ENCODE measurements at regions not wholly inside any gene's neighbourhood (a gene's known extent, or its start where the extent isn't known, plus 50 kb on each side); places are given as distances from the start of the nearest gene placed in this dataset.
"Not testable (repeated sequence)": the region's sequence is repeated elsewhere in the genome, so short reads cannot be mapped to it uniquely, and the experiment has no call there.

GRCh38 chr10:81594991-81595390 is 280.0 kb upstream of the NRG3 start:
- no peak for TF ChIP-seq CTCF (IDR thresholded peaks at IDR 0.05; ENCODE audit: borderline replicate concordance, control extremely low read depth, extremely low read depth, insufficient read depth, missing control alignments)
- DNase-seq (ENCODE audit: low spot score) = no peak
- in situ Hi-C loops (cut with MboI; ENCODE audit: low sequenced_read_pairs, unreplicated experiment) = no loop called here

GRCh38 chr10:81600185-81600584 is 274.8 kb upstream of the NRG3 start:
- no peak for TF ChIP-seq CTCF (IDR thresholded peaks at IDR 0.05; ENCODE audit: borderline replicate concordance, control extremely low read depth, extremely low read depth, insufficient read depth, missing control alignments)
- DNase-seq (ENCODE audit: low spot score) = no peak
- in situ Hi-C loops (cut with MboI; ENCODE audit: low sequenced_read_pairs, unreplicated experiment) = no loop called here

GRCh38 chr10:81603106-81603620 is 271.8 kb upstream of the NRG3 start:
- in situ Hi-C loops (cut with MboI; ENCODE audit: low sequenced_read_pairs, unreplicated experiment) = no loop called here
- TF ChIP-seq CTCF (IDR thresholded peaks at IDR 0.05; ENCODE audit: borderline replicate concordance, control extremely low read depth, extremely low read depth, insufficient read depth, missing control alignments) = no peak
- no peak for DNase-seq (ENCODE audit: low spot score)

- DNase-seq (ENCODE audit: low spot score); in situ Hi-C loops (cut with MboI; ENCODE audit: low sequenced_read_pairs, unreplicated experiment): not testable (repeated sequence)
Observed at GRCh38 chr10:81644485-81644884, 230.5 kb upstream of the NRG3 start.

DNA sequence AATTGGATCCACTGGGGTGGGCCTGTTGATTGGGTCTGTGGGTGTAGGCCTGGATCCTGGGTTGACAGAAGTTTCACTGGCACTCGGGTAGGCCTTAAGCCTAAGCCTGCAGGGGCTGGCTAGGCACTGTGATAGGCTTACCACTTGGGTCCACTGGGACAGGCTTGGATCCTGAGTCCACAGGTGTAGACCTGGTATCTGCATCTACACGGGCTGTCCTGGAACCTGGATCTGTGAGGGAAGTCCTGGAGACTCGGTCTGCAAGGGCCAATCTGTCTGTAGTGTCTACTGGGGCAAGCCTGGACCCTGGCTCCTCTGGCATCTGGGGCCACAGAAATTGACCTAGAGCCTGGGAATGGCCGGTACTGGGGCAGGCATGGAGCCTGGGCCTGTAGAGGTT is 219.0 kb upstream of the NRG3 start:
- no peak for TF ChIP-seq CTCF (IDR thresholded peaks at IDR 0.05; ENCODE audit: borderline replicate concordance, control extremely low read depth, extremely low read depth, insufficient read depth, missing control alignments)
- in situ Hi-C loops (cut with MboI; ENCODE audit: low sequenced_read_pairs, unreplicated experiment) = no loop called here
- no peak for DNase-seq (ENCODE audit: low spot score)

DNA sequence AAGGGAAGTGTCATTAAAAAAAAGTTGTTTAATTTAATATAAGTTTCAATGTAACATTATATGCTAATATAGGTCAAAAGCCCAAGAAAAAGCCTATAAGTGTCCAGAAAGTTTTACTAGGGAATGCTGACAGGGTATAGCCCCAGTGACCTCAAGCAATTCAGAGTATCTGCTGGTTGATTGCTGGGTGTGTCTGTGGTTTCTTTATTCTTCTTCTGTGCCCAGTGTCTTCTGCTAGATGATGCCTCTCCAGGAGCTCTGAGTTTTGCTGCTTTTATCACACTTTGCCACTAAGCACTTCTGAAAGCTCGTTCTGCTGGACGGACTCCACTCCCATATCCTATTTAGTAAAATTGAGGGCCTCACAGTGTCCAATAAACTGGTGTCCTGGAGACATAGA is 212.2 kb upstream of the NRG3 start:
- in situ Hi-C loops (cut with MboI; ENCODE audit: low sequenced_read_pairs, unreplicated experiment) = no loop called here
- no peak for TF ChIP-seq CTCF (IDR thresholded peaks at IDR 0.05; ENCODE audit: borderline replicate concordance, control extremely low read depth, extremely low read depth, insufficient read depth, missing control alignments)
- no peak for DNase-seq (ENCODE audit: low spot score)

GRCh38 chr10:81664800-81665199 is 210.2 kb upstream of the NRG3 start:
- in situ Hi-C loops (cut with MboI; ENCODE audit: low sequenced_read_pairs, unreplicated experiment); DNase-seq (ENCODE audit: low spot score): not testable (repeated sequence)

DNA sequence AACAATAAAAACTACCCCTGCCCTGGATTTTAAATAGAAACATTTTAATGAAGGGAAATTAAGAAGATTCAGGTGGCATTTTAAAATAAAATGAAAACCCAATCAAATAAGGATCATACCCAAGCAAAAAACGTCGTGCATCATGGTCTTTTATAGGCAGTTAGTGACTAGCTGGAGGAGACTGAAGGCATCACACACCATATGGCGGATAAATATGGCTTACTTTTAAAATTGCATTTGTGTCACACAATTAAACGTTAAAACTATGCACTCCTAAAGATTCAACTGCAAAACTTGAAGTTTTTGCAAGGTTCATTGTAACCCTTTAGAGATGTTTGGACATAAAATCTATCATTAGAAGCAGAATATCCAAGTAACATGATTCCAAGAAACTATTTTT is 200.1 kb upstream of the NRG3 start:
- TF ChIP-seq CTCF (IDR thresholded peaks at IDR 0.05; ENCODE audit: borderline replicate concordance, control extremely low read depth, extremely low read depth, insufficient read depth, missing control alignments) = no peak
- DNase-seq (ENCODE audit: low spot score) = no peak

More for the DNA sequence above, 200.1 kb upstream of the NRG3 start:
- in situ Hi-C loops (cut with MboI; ENCODE audit: low sequenced_read_pairs, unreplicated experiment) = no loop called here

Measured in GM13976 (cell line).